ENCODE measurements at regions not wholly inside any gene's neighbourhood (a gene's known extent, or its start where the extent isn't known, plus 50 kb on each side); places are given as distances from the start of the nearest gene placed in this dataset.

GRCh38 chr5:61626639-61627282 lies 294.7 kb downstream of the ZSWIM6 start:
- Mint-ChIP-seq H3K27ac (peak overlapping the region; percentile 77), H3K9me3 (no peaks in the 10 kb centered on the region), H3K4me3 (peak overlapping the region; percentile 79), H3K4me1 (ENCODE audit: low read depth) (peaks cover 37% of the 10 kb centered on the region), H3K27me3 (peaks cover 15% of the 10 kb centered on the region), H3K36me3 (ENCODE audit: low read depth) (no peaks in the 10 kb centered on the region)
- intact Hi-C loops (cut with micrococcal nuclease), result loop anchor here (10.0 kb wide), 1 partner anchor 932 kb away; no protein-coding TSS in a partner anchor

- Mint-ChIP-seq H3K27me3 (peaks cover 13% of the 10 kb centered on the region), H3K36me3 (ENCODE audit: low read depth) (no peaks in the 10 kb centered on the region), H3K4me3 (no peak overlapping the region), H3K4me1 (ENCODE audit: low read depth) (peaks cover 30% of the 10 kb centered on the region), H3K27ac (no peak overlapping the region), H3K9me3 (no peaks in the 10 kb centered on the region)
- intact Hi-C loops (cut with micrococcal nuclease), result loop anchor here (10.0 kb wide), 1 partner anchor 933 kb away; no protein-coding TSS in a partner anchor
Measured at GRCh38 chr5:61627531-61627930, 295.5 kb downstream of the ZSWIM6 start.

GRCh38 chr5:61630908-61631307 lies 298.9 kb downstream of the ZSWIM6 start:
- H3K4me1 Mint-ChIP-seq (ENCODE audit: low read depth), result peaks cover 19% of the 10 kb centered on the region
- H3K4me3 Mint-ChIP-seq, result no peak overlapping the region
- H3K36me3 Mint-ChIP-seq (ENCODE audit: low read depth), result no peaks in the 10 kb centered on the region
- H3K27me3 Mint-ChIP-seq, result peaks cover 8% of the 10 kb centered on the region
- intact Hi-C loops (cut with micrococcal nuclease), result no loop called here
- H3K27ac Mint-ChIP-seq, result no peak overlapping the region
- H3K9me3 Mint-ChIP-seq, result no peaks in the 10 kb centered on the region

DNA sequence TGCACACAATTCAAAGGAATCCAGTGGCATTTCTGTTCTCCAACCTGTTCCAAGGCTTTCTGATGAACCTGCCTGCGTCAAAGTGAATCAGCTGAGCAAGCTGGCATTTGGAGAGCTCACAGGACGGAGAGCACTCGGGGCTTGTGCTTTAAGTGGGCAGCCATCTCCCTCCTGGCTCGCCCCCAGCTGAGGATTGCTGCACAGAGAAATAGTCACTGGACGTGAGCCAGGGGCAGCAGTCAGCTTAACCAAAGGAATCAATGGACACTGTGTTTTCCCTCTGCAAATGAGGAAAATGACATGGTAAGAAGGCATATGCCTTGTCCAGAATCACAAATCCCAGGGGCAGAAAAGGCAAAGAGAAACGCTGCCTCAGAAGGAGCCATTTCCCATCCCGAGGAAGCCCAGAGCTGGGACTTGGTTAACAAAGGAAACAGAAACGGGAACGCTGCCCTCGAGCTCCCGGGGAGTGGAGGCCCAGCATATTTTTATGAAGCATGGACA lies 299.4 kb downstream of the ZSWIM6 start:
- Mint-ChIP-seq H3K4me1 (ENCODE audit: low read depth) (peaks cover 16% of the 10 kb centered on the region), H3K4me3 (no peak overlapping the region), H3K36me3 (ENCODE audit: low read depth) (no peaks in the 10 kb centered on the region), H3K27ac (no peak overlapping the region), H3K9me3 (no peaks in the 10 kb centered on the region), H3K27me3 (peaks cover 9% of the 10 kb centered on the region)
- intact Hi-C loops (cut with micrococcal nuclease), result no loop called here

- Mint-ChIP-seq H3K27me3 (peaks cover 9% of the 10 kb centered on the region), H3K27ac (no peak overlapping the region), H3K36me3 (ENCODE audit: low read depth) (no peaks in the 10 kb centered on the region), H3K4me3 (no peak overlapping the region), H3K4me1 (ENCODE audit: low read depth) (peaks cover 10% of the 10 kb centered on the region), H3K9me3 (no peaks in the 10 kb centered on the region)
- intact Hi-C loops (cut with micrococcal nuclease), result no loop called here
Measured at GRCh38 chr5:61632064-61632463, 300.0 kb downstream of the ZSWIM6 start.

DNA sequence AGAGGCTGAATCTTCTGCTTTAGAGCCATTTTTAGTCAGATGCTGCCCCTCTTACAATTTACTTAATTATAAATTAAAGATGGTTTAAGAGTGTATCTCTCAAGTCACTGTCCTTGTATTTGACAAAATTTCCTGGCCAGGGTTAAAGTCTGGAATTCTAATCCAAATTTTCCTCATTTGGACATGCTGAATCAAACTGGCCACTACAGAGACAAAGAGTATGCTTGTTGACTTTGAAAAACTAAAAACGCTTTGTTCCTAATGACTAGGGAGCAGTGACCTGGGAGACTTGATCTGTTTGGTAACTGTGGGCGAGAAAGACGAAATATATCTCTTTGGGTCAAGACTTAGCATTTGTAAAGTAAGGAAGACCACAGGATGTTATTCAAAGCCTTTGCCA lies 303.2 kb downstream of the ZSWIM6 start:
- no peaks in the 10 kb centered on the region for H3K4me1 Mint-ChIP-seq (ENCODE audit: low read depth)
- no peak overlapping the region for H3K4me3 Mint-ChIP-seq
- H3K36me3 Mint-ChIP-seq (ENCODE audit: low read depth), result no peaks in the 10 kb centered on the region
- H3K9me3 Mint-ChIP-seq, result no peaks in the 10 kb centered on the region
- H3K27me3 Mint-ChIP-seq, result peaks cover 2% of the 10 kb centered on the region
- intact Hi-C loops (cut with micrococcal nuclease), result no loop called here
- no peak overlapping the region for H3K27ac Mint-ChIP-seq

DNA sequence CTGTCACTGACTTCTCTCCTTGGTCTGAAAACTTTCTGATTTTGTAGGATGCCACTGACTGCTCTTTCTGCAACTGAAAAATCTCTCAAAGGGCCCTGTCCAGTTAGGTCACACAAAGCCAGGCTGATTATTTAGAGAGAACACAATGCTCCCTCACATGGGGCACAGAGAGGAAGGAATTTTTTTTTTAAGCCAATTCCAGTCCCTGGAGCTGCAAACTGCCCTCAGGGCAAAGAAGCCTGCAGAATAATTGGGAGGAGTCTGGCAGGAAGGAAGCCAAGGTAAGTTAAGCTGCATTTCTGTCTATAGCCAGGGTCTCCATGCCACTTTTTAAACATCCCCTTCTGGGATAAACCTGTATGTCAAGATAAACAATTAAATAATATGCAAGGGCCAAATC lies 305.5 kb downstream of the ZSWIM6 start:
- no peaks in the 10 kb centered on the region for H3K9me3 Mint-ChIP-seq
- H3K36me3 Mint-ChIP-seq (ENCODE audit: low read depth), result no peaks in the 10 kb centered on the region
- intact Hi-C loops (cut with micrococcal nuclease), result no loop called here
- H3K4me1 Mint-ChIP-seq (ENCODE audit: low read depth), result no peaks in the 10 kb centered on the region
- no peak overlapping the region for H3K27ac Mint-ChIP-seq
- H3K4me3 Mint-ChIP-seq, result no peak overlapping the region
- peaks cover 5% of the 10 kb centered on the region for H3K27me3 Mint-ChIP-seq

- Mint-ChIP-seq H3K27me3 (peaks cover 5% of the 10 kb centered on the region), H3K9me3 (no peaks in the 10 kb centered on the region), H3K4me3 (no peak overlapping the region), H3K27ac (no peak overlapping the region), H3K36me3 (ENCODE audit: low read depth) (no peaks in the 10 kb centered on the region), H3K4me1 (ENCODE audit: low read depth) (no peaks in the 10 kb centered on the region)
- intact Hi-C loops (cut with micrococcal nuclease), result no loop called here
Measured at GRCh38 chr5:61638476-61638875, 306.4 kb downstream of the ZSWIM6 start.

GRCh38 chr5:61640179-61641021 lies 308.3 kb downstream of the ZSWIM6 start:
- peaks cover 8% of the 10 kb centered on the region for H3K27me3 Mint-ChIP-seq
- intact Hi-C loops (cut with micrococcal nuclease), result no loop called here
- no peak overlapping the region for H3K4me3 Mint-ChIP-seq
- H3K27ac Mint-ChIP-seq, result no peak overlapping the region
- no peaks in the 10 kb centered on the region for H3K36me3 Mint-ChIP-seq (ENCODE audit: low read depth)
- no peaks in the 10 kb centered on the region for H3K9me3 Mint-ChIP-seq
- no peaks in the 10 kb centered on the region for H3K4me1 Mint-ChIP-seq (ENCODE audit: low read depth)

GRCh38 chr5:61641748-61642565 lies 309.9 kb downstream of the ZSWIM6 start:
- Mint-ChIP-seq H3K4me1 (ENCODE audit: low read depth) (no peaks in the 10 kb centered on the region), H3K4me3 (no peak overlapping the region), H3K9me3 (no peaks in the 10 kb centered on the region), H3K27me3 (peaks cover 6% of the 10 kb centered on the region), H3K36me3 (ENCODE audit: low read depth) (no peaks in the 10 kb centered on the region), H3K27ac (no peak overlapping the region)
- intact Hi-C loops (cut with micrococcal nuclease), result no loop called here

- Mint-ChIP-seq H3K27ac (no peak overlapping the region), H3K27me3 (peaks cover 5% of the 10 kb centered on the region), H3K36me3 (ENCODE audit: low read depth) (no peaks in the 10 kb centered on the region), H3K4me3 (no peak overlapping the region), H3K4me1 (ENCODE audit: low read depth) (no peaks in the 10 kb centered on the region), H3K9me3 (no peaks in the 10 kb centered on the region)
- intact Hi-C loops (cut with micrococcal nuclease), result no loop called here
Measured at GRCh38 chr5:61647672-61648071, 315.6 kb downstream of the ZSWIM6 start.

DNA sequence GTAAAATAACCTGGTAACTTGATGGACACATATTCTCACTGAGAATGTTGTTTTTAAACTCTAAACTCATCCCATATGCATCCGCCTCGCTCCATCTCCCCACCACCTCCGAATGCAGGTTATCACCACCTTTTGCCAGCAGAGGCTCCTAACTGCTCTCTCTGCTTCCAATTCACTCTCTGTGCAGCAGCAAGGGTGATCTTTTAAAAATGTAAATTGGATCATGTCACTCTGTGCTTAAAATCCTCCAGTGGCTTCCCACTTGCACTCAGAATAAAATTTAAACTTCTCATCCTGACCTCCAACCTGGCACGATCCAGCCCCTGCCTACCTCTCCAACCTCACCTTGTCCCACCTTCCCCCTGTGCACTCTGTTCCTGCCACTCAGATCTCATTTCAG lies 317.2 kb downstream of the ZSWIM6 start:
- Mint-ChIP-seq H3K9me3 (no peaks in the 10 kb centered on the region), H3K27me3 (peaks cover 5% of the 10 kb centered on the region), H3K4me3 (no peak overlapping the region), H3K36me3 (ENCODE audit: low read depth) (no peaks in the 10 kb centered on the region), H3K4me1 (ENCODE audit: low read depth) (no peaks in the 10 kb centered on the region), H3K27ac (no peak overlapping the region)
- intact Hi-C loops (cut with micrococcal nuclease), result no loop called here

- no peak overlapping the region for H3K4me3 Mint-ChIP-seq
- peaks cover 3% of the 10 kb centered on the region for H3K27me3 Mint-ChIP-seq
- intact Hi-C loops (cut with micrococcal nuclease), result loop anchor here (10.0 kb wide), 1 partner anchor 315 kb away; the partner anchor contains the start of gene ZSWIM6
- no peaks in the 10 kb centered on the region for H3K9me3 Mint-ChIP-seq
- H3K4me1 Mint-ChIP-seq (ENCODE audit: low read depth), result no peaks in the 10 kb centered on the region
- no peak overlapping the region for H3K27ac Mint-ChIP-seq
- no peaks in the 10 kb centered on the region for H3K36me3 Mint-ChIP-seq (ENCODE audit: low read depth)
Measured at GRCh38 chr5:61649971-61650370, 317.9 kb downstream of the ZSWIM6 start.

DNA sequence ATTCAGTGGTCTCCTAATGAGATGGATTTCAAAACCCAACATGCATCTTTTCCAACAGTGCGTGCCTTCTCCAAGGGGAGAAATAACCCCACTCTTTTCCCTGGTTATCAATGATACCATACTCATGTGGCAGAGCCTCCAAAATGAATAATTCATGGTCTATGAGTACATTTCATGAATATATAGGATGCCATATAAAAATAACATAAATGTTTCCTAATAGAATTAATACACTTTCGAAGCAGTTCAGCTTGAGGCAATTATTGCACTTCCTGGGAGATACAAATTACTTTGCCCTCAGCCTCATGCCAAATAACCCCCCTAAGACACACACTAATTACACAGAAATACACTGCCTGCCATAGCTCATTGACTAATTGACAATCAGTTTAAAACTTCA lies 318.6 kb downstream of the ZSWIM6 start:
- Mint-ChIP-seq H3K27me3 (peaks cover 6% of the 10 kb centered on the region), H3K4me1 (ENCODE audit: low read depth) (no peaks in the 10 kb centered on the region), H3K36me3 (ENCODE audit: low read depth) (no peaks in the 10 kb centered on the region), H3K9me3 (no peaks in the 10 kb centered on the region), H3K27ac (no peak overlapping the region), H3K4me3 (no peak overlapping the region)
- intact Hi-C loops (cut with micrococcal nuclease), result loop anchor here (10.0 kb wide), 1 partner anchor 316 kb away; the partner anchor contains the start of gene ZSWIM6

Data from dendritic cell treated with granulocyte-macrophage colony-stimulating factor and Interleukin-4, amounts not matched to agents 40 ng/mL and 50 ng/mL, for 4 days (primary cell).